DMS53 treated with DMSO at 0.1 percent for 48 hours (cell line): ENCODE measurements at regions not wholly inside any gene's neighbourhood (a gene's known extent, or its start where the extent isn't known, plus 50 kb on each side); places are given as distances from the start of the nearest gene placed in this dataset.
A peak's percentile ranks its signal among the peaks of the same experiment; 100 is the strongest.

Experiments used
- DNase-seq: peaks from one replicate; lab custom pipeline; 2025; ENCODE audit not compliant: unreplicated experiment; lab: John Stamatoyannopoulos, UW

- peak; percentile 11 for DNase-seq
Measured at GRCh38 chr20:10951216-10951615, 277.4 kb upstream of the JAG1 start.

DNA sequence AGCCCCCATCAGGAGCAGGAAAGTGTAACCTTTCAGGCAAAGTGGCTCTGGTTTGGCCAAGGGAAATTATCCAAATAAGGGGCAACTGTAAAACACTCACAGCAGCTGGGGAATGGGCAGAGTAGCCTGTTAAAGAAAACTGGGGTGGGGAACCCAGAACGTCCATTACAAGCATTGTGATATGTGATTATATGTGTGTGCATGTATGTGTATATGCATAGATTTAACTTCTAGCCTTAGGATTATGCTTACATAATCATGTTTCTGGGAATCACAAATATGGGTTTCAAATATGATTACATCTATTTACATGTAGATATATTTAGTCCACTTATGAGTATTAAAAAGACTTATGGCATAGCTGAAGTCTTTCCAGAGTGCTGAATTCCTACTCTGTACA, 278.1 kb upstream of the JAG1 start:
- no peak for DNase-seq

DNA sequence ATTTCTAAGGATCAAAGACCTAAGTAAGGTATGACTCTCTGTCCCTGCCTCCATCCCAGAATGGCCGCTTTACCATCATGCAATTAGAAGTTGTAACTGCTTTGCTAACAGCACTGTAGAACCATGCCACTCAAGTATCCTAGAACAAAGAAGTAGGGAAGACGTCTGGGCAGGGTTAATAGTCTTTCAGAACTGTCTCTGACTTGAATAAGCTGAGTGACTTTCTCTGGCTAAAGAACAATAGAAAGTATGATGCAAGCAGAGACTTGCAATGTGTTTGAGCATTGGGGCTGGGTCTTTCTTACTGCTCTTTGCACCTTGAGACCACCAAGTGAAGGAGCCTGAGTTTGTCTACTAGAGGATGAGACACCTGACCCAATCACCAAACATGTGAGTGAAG, 279.6 kb upstream of the JAG1 start:
- DNase-seq, result no peak

- DNase-seq, result no peak
Measured at GRCh38 chr20:10954137-10954840, 280.5 kb upstream of the JAG1 start.

DNA sequence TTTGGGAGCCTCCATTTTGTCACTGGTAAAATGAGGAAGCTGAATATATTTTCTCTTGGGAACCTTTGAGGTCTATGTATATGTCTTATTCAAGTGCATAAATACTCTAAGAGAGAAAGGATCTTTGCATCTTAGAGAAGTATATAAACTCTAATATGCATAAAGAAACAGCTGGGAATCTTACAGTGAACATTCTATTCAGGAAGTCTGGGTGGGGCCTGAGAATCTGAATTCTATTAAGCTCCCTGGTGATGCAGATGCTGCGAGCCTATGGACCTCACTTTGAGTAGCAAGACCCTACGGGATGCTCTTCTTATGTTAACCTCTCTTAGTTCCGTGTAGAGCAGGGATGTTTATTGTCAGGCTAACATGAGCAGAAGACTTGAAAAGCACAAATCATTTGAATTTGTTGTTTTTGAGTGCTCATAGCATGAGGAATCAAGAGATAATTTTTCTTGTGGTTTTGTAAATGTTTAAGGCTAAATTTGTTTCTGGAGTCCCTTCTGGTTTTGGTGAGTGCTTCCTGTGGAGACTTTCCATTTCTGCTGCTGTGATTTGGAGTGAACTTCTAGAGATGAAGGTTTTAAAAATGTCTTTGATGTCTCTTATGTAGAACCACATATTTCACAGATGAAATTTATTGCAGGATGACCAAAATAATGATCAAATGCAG, 281.2 kb upstream of the JAG1 start:
- DNase-seq, result no peak

DNA sequence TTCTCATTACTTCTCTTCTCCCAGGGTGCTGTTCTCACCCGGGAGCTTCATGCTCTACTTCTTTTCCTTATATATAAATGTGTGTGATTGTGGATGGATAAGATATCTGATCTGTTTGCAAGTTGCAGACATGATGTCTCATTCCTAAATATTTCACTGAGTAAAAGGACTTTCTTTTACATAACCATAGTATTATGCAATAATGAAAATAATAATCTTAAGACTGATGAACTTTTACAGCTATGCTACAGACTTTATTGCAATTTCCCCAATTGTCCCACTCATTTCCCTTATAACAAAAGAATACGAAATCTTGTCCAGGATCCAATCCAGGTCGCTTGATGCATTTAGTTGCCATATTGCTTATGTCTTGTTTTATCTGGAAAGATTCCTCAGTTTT, 284.5 kb upstream of the JAG1 start:
- DNase-seq, result no peak

DNA sequence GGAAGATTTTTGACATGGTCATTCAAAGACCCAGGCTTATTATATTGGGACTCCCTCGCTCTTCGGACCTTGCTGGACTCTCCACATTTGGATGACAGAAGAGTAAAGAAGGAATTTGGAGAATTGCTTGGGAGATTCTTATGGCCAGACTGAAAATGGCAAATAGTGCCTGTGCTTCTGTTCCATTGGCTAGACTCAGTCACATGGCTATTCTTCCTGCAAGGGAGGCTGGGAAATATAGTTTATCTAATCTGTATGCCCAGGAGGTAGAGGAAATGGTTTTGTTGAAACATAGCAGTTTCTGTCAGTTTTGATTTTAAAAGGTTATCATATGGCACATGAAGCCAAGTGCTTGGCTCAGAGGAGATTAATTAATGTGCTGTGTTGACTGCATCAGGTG, 286.6 kb upstream of the JAG1 start:
- DNase-seq, result no peak

DNA sequence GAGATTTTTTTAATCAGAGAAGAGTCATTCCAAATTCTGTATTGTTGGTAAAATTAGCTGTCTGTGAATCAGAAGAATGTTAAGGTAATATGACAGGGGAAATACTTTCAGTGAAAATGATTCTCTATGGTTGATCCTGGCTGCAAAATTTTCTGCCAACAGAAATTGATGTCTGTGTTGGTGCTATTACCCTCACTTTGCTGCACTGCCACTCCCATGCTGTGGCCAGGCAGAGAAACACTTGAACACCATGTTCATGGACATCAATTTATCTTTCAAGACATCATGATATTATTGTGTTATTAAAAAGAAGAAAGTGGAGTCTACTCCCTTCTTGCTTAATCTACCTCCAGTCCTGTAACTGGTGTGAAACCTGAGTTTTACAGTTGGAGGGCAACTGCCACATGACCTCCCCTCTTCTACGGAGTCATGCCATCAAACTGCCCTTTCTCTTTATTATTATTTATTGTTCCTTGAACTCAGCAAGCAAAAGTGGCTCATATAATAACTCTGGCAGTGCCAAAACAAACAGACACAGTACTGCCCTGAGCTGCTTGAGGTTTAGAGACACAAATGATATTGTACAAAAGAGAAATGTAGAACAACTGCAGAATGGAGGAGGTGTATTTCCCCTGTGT, 288.0 kb upstream of the JAG1 start:
- no peak for DNase-seq

GRCh38 chr20:10962937-10963336, 289.1 kb upstream of the JAG1 start:
- DNase-seq, result no peak

- DNase-seq, result no peak
Measured at GRCh38 chr20:10963717-10964266, 290.0 kb upstream of the JAG1 start.

- no peak for DNase-seq
Measured at GRCh38 chr20:10965936-10966470, 292.2 kb upstream of the JAG1 start.

DNA sequence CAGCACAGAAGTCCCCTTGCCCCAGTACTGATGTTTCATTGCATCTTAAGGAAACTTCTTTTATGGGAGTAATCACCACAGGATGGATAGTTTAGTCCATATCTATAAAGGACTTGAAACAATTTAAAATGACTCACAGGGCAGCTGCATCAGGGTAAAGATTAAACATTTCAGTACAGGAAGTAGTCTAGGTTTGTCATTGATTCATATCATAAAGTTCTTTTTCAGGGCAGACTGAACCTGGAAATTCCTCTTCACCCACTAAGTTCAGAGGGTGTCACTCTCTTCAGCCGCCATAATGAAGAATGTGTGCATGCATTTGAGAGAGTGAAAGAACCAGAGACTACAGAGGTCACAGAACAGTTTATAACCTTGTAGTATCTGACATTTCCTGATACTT, 296.3 kb upstream of the JAG1 start:
- DNase-seq, result no peak

- DNase-seq, result no peak
Measured at GRCh38 chr20:10971096-10971495, 297.3 kb upstream of the JAG1 start.

GRCh38 chr20:10972219-10972860, 298.5 kb upstream of the JAG1 start:
- DNase-seq, result no peak

GRCh38 chr20:10976051-10976450, 302.3 kb upstream of the JAG1 start:
- DNase-seq, result no peak

- no peak for DNase-seq
Measured at GRCh38 chr20:10978019-10978702, 304.4 kb upstream of the JAG1 start.

- DNase-seq, result no peak
Measured at GRCh38 chr20:10978713-10979112, 304.9 kb upstream of the JAG1 start.

- no peak for DNase-seq
Measured at GRCh38 chr20:10982692-10983091, 308.9 kb upstream of the JAG1 start.

- no peak for DNase-seq
Measured at GRCh38 chr20:10984294-10984693, 310.5 kb upstream of the JAG1 start.

GRCh38 chr20:10984913-10985312, 311.1 kb upstream of the JAG1 start:
- DNase-seq, result peak; percentile 77

DNA sequence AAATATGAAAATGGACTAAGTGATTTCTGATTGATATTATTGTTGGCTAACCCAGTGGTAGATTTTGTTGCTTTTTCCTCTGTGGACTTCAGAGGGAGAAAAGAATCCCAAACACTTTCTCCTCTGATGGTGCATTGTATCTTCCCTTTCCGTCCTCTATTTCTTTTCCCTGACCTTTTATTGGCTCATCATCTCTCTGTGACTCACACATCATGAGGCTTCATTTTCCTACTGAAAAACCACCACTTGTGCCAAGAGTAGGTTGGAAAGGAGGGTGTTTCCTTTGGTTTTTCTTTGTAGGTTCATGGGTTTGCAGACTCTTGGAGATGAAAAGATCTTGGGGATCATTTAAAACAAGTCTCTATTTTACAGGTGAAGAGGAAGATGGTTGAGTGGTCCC, 311.7 kb upstream of the JAG1 start:
- DNase-seq, result no peak
